ENCODE measurements at regions not wholly inside any gene's neighbourhood (a gene's known extent, or its start where the extent isn't known, plus 50 kb on each side); places are given as distances from the start of the nearest gene placed in this dataset.
"Not testable (repeated sequence)": the region's sequence is repeated elsewhere in the genome, so short reads cannot be mapped to it uniquely, and the experiment has no call there.

GRCh38 chrX:23458957-23459356 is 124.3 kb downstream of the PTCHD1 start:
- H3K27me3 ChIP-seq; H3K27ac ChIP-seq; DNase-seq; H3K4me1 ChIP-seq; H3K36me3 ChIP-seq; H3K4me3 ChIP-seq; H3K9me3 ChIP-seq (replicated peaks): not testable (repeated sequence)

- Histone ChIP-seq H3K9me3 (replicated peaks) (no peaks in the 10 kb centered on the region), H3K27ac (no peak overlapping the region), H3K4me1 (no peaks in the 10 kb centered on the region), H3K4me3 (no peak overlapping the region), H3K27me3 (no peaks in the 10 kb centered on the region), H3K36me3 (no peaks in the 10 kb centered on the region)
- no peak for DNase-seq
Observed at GRCh38 chrX:23465105-23465791, 130.6 kb downstream of the PTCHD1 start.

GRCh38 chrX:23465985-23466384 is 131.3 kb downstream of the PTCHD1 start:
- H3K4me3 ChIP-seq = no peak overlapping the region
- no peak for DNase-seq
- no peaks in the 10 kb centered on the region for H3K4me1 ChIP-seq
- H3K27ac ChIP-seq = no peak overlapping the region
- no peaks in the 10 kb centered on the region for H3K36me3 ChIP-seq
- no peaks in the 10 kb centered on the region for H3K27me3 ChIP-seq
- no peaks in the 10 kb centered on the region for H3K9me3 ChIP-seq (replicated peaks)

- Histone ChIP-seq H3K4me3 (no peak overlapping the region), H3K4me1 (peaks cover 5% of the 10 kb centered on the region), H3K27ac (no peak overlapping the region)
Observed at GRCh38 chrX:23478056-23478455, 143.4 kb downstream of the PTCHD1 start.

GRCh38 chrX:23478561-23478960 is 143.9 kb downstream of the PTCHD1 start:
- no peaks in the 10 kb centered on the region for H3K27me3 ChIP-seq
- H3K4me1 ChIP-seq = peaks cover 8% of the 10 kb centered on the region
- H3K36me3 ChIP-seq = no peaks in the 10 kb centered on the region
- H3K9me3 ChIP-seq (replicated peaks) = 0 out of 2 replicates have a peak, but pooled peaks cover 2% of the 10 kb centered on the region
- H3K4me3 ChIP-seq = no peak overlapping the region
- no peak overlapping the region for H3K27ac ChIP-seq
- no peak for DNase-seq

More at GRCh38 chrX:23478056-23478455, 143.4 kb downstream of the PTCHD1 start:
- DNase-seq = no peak
- H3K36me3 ChIP-seq = no peaks in the 10 kb centered on the region
- no peaks in the 10 kb centered on the region for H3K27me3 ChIP-seq
- 0 out of 2 replicates have a peak, but pooled peaks cover 2% of the 10 kb centered on the region for H3K9me3 ChIP-seq (replicated peaks)

GRCh38 chrX:23482561-23482960 is 147.9 kb downstream of the PTCHD1 start:
- H3K9me3 ChIP-seq (replicated peaks) = 0 out of 2 replicates have a peak, but pooled peaks cover 2% of the 10 kb centered on the region
- no peak for DNase-seq
- no peaks in the 10 kb centered on the region for H3K27me3 ChIP-seq
- H3K4me1 ChIP-seq = peaks cover 11% of the 10 kb centered on the region
- H3K36me3 ChIP-seq = no peaks in the 10 kb centered on the region
- H3K4me3 ChIP-seq = no peak overlapping the region
- peak overlapping the region; percentile 11; the same call in 1 of the 2 replicates for H3K27ac ChIP-seq

- DNase-seq = peak; percentile 63 to 84
- Histone ChIP-seq H3K36me3 (no peaks in the 10 kb centered on the region), H3K27ac (peak overlapping the region; percentile 11), H3K4me1 (peaks cover 11% of the 10 kb centered on the region), H3K27me3 (no peaks in the 10 kb centered on the region), H3K4me3 (no peak overlapping the region), H3K9me3 (replicated peaks) (no peaks in the 10 kb centered on the region)
Observed at GRCh38 chrX:23483396-23483795, 148.7 kb downstream of the PTCHD1 start.

GRCh38 chrX:23493941-23494374 is 159.3 kb downstream of the PTCHD1 start:
- Histone ChIP-seq H3K27ac (peak overlapping the region; percentile 52), H3K4me3 (no peak overlapping the region), H3K9me3 (replicated peaks) (peaks cover 5% of the 10 kb centered on the region; the same call in 1 of the 2 replicates), H3K4me1 (peaks cover 16% of the 10 kb centered on the region), H3K36me3 (no peaks in the 10 kb centered on the region), H3K27me3 (no peaks in the 10 kb centered on the region)
- DNase-seq = peak; percentile 72 to 80

- no peak overlapping the region for H3K4me3 ChIP-seq
- H3K36me3 ChIP-seq = no peaks in the 10 kb centered on the region
- H3K27me3 ChIP-seq = no peaks in the 10 kb centered on the region
- H3K9me3 ChIP-seq (replicated peaks) = peaks cover 5% of the 10 kb centered on the region; the same call in 1 of the 2 replicates
- no peak for DNase-seq
- H3K4me1 ChIP-seq = peaks cover 16% of the 10 kb centered on the region
- no peak overlapping the region; the same call in 1 of the 2 replicates for H3K27ac ChIP-seq
Observed at GRCh38 chrX:23494741-23495140, 160.1 kb downstream of the PTCHD1 start.

GRCh38 chrX:23497919-23498318 is 163.3 kb downstream of the PTCHD1 start:
- Histone ChIP-seq H3K9me3 (replicated peaks) (peaks cover 5% of the 10 kb centered on the region; the same call in 1 of the 2 replicates), H3K4me1 (peaks cover 16% of the 10 kb centered on the region), H3K27me3 (no peaks in the 10 kb centered on the region), H3K36me3 (no peaks in the 10 kb centered on the region), H3K27ac (no peak overlapping the region), H3K4me3 (no peak overlapping the region)
- DNase-seq = no peak

- DNase-seq = no peak
- no peak overlapping the region for H3K27ac ChIP-seq
- H3K27me3 ChIP-seq = no peaks in the 10 kb centered on the region
- peaks cover 23% of the 10 kb centered on the region for H3K4me1 ChIP-seq
- no peak overlapping the region for H3K4me3 ChIP-seq
- H3K9me3 ChIP-seq (replicated peaks) = no peaks in the 10 kb centered on the region
- no peaks in the 10 kb centered on the region for H3K36me3 ChIP-seq
Observed at GRCh38 chrX:23501974-23502373, 165.3 kb upstream of the PRDX4 start.

GRCh38 chrX:23503835-23504539 is 163.3 kb upstream of the PRDX4 start:
- H3K4me1 ChIP-seq = peaks cover 23% of the 10 kb centered on the region
- peak overlapping the region; percentile 75 for H3K27ac ChIP-seq
- H3K9me3 ChIP-seq (replicated peaks) = no peaks in the 10 kb centered on the region
- H3K36me3 ChIP-seq = no peaks in the 10 kb centered on the region
- peak; percentile 94 to 96 for DNase-seq
- no peaks in the 10 kb centered on the region for H3K27me3 ChIP-seq
- peak overlapping the region; percentile 17; the same call in 1 of the 2 replicates for H3K4me3 ChIP-seq

GRCh38 chrX:23504540-23504884 is 162.8 kb upstream of the PRDX4 start:
- Histone ChIP-seq H3K36me3 (no peaks in the 10 kb centered on the region), H3K27me3 (no peaks in the 10 kb centered on the region), H3K4me3 (no peak overlapping the region), H3K27ac (peak overlapping the region; percentile 75), H3K9me3 (replicated peaks) (no peaks in the 10 kb centered on the region), H3K4me1 (peaks cover 23% of the 10 kb centered on the region)
- no peak for DNase-seq

- Histone ChIP-seq H3K9me3 (replicated peaks) (no peaks in the 10 kb centered on the region), H3K27ac (peak overlapping the region; percentile 75), H3K4me3 (no peak overlapping the region), H3K4me1 (peaks cover 23% of the 10 kb centered on the region), H3K27me3 (no peaks in the 10 kb centered on the region), H3K36me3 (no peaks in the 10 kb centered on the region)
- DNase-seq = no peak
Observed at GRCh38 chrX:23504895-23505294, 162.4 kb upstream of the PRDX4 start.

- Histone ChIP-seq H3K9me3 (replicated peaks) (no peaks in the 10 kb centered on the region), H3K4me1 (peaks cover 23% of the 10 kb centered on the region), H3K27ac (peak overlapping the region; percentile 75), H3K27me3 (no peaks in the 10 kb centered on the region), H3K4me3 (no peak overlapping the region), H3K36me3 (no peaks in the 10 kb centered on the region)
- DNase-seq = peak; percentile 22 to 72
Observed at GRCh38 chrX:23505531-23506303, 161.6 kb upstream of the PRDX4 start.
